ENCODE measurements at regions not wholly inside any gene's neighbourhood (a gene's known extent, or its start where the extent isn't known, plus 50 kb on each side); places are given as distances from the start of the nearest gene placed in this dataset.

- Histone ChIP-seq H3K9ac (ENCODE audit: low read length) (no peak overlapping the region), H3K4me3 (ENCODE audit: insufficient read depth, low read length, poor library complexity, severe bottlenecking) (no peak overlapping the region), H3K4me2 (ENCODE audit: low read depth, low read length, poor library complexity, severe bottlenecking) (no peak overlapping the region), H3K27ac (ENCODE audit: low read depth, low read length) (no peak overlapping the region), H3F3A (ENCODE audit: insufficient read depth) (no peaks in the 10 kb centered on the region), H2AFZ (ENCODE audit: low read depth, low read length, severe bottlenecking) (no peak overlapping the region), H3K9me2 (replicated peaks; ENCODE audit: insufficient read depth, low read length) (no peaks in the 10 kb centered on the region), H3K27me3 (ENCODE audit: low read length) (no peaks in the 10 kb centered on the region), H3K9me3 (ENCODE audit: insufficient read depth, low read length) (no peaks in the 10 kb centered on the region), H3K79me2 (ENCODE audit: insufficient read depth, low read length) (no peaks in the 10 kb centered on the region), H4K20me1 (ENCODE audit: low read depth, low read length) (no peaks in the 10 kb centered on the region), H3K36me3 (ENCODE audit: low read length) (no peaks in the 10 kb centered on the region)
- no peak for TF ChIP-seq EZH2phosphoT487 (conservative IDR thresholded peaks at IDR 0.05; ENCODE audit: low read length)
- no peak for TF ChIP-seq CTCF (IDR thresholded peaks at IDR 0.05; ENCODE audit: insufficient read depth, low read length, poor library complexity, severe bottlenecking)
These were observed 85.0 kb upstream of the LINC00305 start for GRCh38 chr18:64233851-64234250.

GRCh38 chr18:64220941-64221340 lies 72.1 kb upstream of the LINC00305 start:
- no peaks in the 10 kb centered on the region; the same call in 1 of the 2 replicates for H3K9me2 ChIP-seq (replicated peaks; ENCODE audit: insufficient read depth, low read length)
- TF ChIP-seq EZH2phosphoT487 (conservative IDR thresholded peaks at IDR 0.05; ENCODE audit: low read length) (no peak), CTCF (IDR thresholded peaks at IDR 0.05; ENCODE audit: insufficient read depth, low read length, poor library complexity, severe bottlenecking) (no peak)
- no peak overlapping the region for H3K4me3 ChIP-seq (ENCODE audit: insufficient read depth, low read length, poor library complexity, severe bottlenecking)
- H4K20me1 ChIP-seq (ENCODE audit: low read depth, low read length), result no peaks in the 10 kb centered on the region
- H2AFZ ChIP-seq (ENCODE audit: low read depth, low read length, severe bottlenecking), result no peak overlapping the region
- no peak overlapping the region for H3K9ac ChIP-seq (ENCODE audit: low read length)
- H3F3A ChIP-seq (ENCODE audit: insufficient read depth), result no peaks in the 10 kb centered on the region
- no peaks in the 10 kb centered on the region for H3K36me3 ChIP-seq (ENCODE audit: low read length)
- H3K27me3 ChIP-seq (ENCODE audit: low read length), result no peaks in the 10 kb centered on the region
- H3K9me3 ChIP-seq (ENCODE audit: insufficient read depth, low read length), result no peaks in the 10 kb centered on the region
- H3K79me2 ChIP-seq (ENCODE audit: insufficient read depth, low read length), result no peaks in the 10 kb centered on the region
- no peak overlapping the region for H3K27ac ChIP-seq (ENCODE audit: low read depth, low read length)
- H3K4me2 ChIP-seq (ENCODE audit: low read depth, low read length, poor library complexity, severe bottlenecking), result no peak overlapping the region

DNA sequence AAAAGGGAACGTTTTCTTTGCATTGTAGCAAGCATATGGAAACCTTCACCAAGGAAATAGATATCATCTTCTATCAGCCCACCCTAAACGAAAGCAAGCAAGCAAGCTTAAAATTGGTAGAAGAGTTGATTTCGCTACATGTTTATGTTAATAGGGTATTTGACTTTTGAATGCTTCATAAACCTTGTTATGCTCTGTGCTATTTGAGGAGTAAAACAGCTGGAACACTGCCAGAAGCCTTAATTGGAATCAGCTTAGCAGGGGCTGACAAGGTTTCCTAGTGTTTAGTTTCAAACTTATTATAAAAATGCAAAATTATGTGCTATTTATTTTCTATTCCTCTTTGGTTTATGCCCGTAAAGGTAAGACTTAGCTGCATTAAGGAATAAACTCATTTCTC lies 70.6 kb upstream of the LINC00305 start:
- no peak overlapping the region for H3K4me2 ChIP-seq (ENCODE audit: low read depth, low read length, poor library complexity, severe bottlenecking)
- no peak for TF ChIP-seq CTCF (IDR thresholded peaks at IDR 0.05; ENCODE audit: insufficient read depth, low read length, poor library complexity, severe bottlenecking)
- no peak for TF ChIP-seq EZH2phosphoT487 (conservative IDR thresholded peaks at IDR 0.05; ENCODE audit: low read length)
- no peak overlapping the region for H3K4me3 ChIP-seq (ENCODE audit: insufficient read depth, low read length, poor library complexity, severe bottlenecking)
- no peak overlapping the region for H2AFZ ChIP-seq (ENCODE audit: low read depth, low read length, severe bottlenecking)
- H3K27me3 ChIP-seq (ENCODE audit: low read length), result no peaks in the 10 kb centered on the region
- H3F3A ChIP-seq (ENCODE audit: insufficient read depth), result no peaks in the 10 kb centered on the region
- H3K9ac ChIP-seq (ENCODE audit: low read length), result no peak overlapping the region
- no peaks in the 10 kb centered on the region for H3K79me2 ChIP-seq (ENCODE audit: insufficient read depth, low read length)
- no peaks in the 10 kb centered on the region for H3K36me3 ChIP-seq (ENCODE audit: low read length)
- no peaks in the 10 kb centered on the region; the same call in 1 of the 2 replicates for H3K9me2 ChIP-seq (replicated peaks; ENCODE audit: insufficient read depth, low read length)
- H4K20me1 ChIP-seq (ENCODE audit: low read depth, low read length), result no peaks in the 10 kb centered on the region
- no peak overlapping the region for H3K27ac ChIP-seq (ENCODE audit: low read depth, low read length)
- H3K9me3 ChIP-seq (ENCODE audit: insufficient read depth, low read length), result no peaks in the 10 kb centered on the region

All from SU-DHL-6 (cell line).